ENCODE measurements at regions not wholly inside any gene's neighbourhood (a gene's known extent, or its start where the extent isn't known, plus 50 kb on each side); places are given as distances from the start of the nearest gene placed in this dataset.

DNA sequence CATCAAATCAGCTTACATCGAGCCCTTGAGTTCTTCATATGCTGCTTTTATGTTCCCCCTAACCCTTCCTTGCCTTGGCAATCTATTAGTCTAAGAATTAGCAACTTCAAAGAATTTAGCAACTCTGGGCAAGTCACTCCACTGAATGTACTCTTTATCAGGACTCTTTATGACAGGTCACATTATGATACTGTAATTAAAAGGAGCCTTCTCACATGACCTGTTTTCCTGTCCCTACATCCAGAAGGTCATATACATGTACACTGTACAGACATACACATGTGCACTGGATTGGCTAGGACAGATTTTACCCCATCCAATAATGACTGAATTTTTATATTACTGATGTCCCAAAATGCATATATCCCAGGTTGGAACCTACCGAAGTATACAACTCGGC, 463.1 kb downstream of the SHQ1 start:
- TF ChIP-seq, protein P1, sequence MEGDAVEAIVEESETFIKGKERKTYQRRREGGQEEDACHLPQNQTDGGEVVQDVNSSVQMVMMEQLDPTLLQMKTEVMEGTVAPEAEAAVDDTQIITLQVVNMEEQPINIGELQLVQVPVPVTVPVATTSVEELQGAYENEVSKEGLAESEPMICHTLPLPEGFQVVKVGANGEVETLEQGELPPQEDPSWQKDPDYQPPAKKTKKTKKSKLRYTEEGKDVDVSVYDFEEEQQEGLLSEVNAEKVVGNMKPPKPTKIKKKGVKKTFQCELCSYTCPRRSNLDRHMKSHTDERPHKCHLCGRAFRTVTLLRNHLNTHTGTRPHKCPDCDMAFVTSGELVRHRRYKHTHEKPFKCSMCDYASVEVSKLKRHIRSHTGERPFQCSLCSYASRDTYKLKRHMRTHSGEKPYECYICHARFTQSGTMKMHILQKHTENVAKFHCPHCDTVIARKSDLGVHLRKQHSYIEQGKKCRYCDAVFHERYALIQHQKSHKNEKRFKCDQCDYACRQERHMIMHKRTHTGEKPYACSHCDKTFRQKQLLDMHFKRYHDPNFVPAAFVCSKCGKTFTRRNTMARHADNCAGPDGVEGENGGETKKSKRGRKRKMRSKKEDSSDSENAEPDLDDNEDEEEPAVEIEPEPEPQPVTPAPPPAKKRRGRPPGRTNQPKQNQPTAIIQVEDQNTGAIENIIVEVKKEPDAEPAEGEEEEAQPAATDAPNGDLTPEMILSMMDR (IDR thresholded peaks at IDR 0.05; ENCODE audit: insufficient read depth, low read length, poor library complexity, severe bottlenecking) = no peak
- no peak for TF ChIP-seq EZH2phosphoT487 (conservative IDR thresholded peaks at IDR 0.05; ENCODE audit: low read length)

All from SU-DHL-6 (cell line).